GM23338 (cell line): ENCODE measurements at regions not wholly inside any gene's neighbourhood (a gene's known extent, or its start where the extent isn't known, plus 50 kb on each side); places are given as distances from the start of the nearest gene placed in this dataset.

ENCODE experiments used
- ATAC-seq: fragments of 200-7000 bp; cut with Tn5 transposase; 3 replicates; pipeline ENCODE4 v1.9.1; 2020
- DNase-seq: peaks from one replicate; pipeline ENCODE4 v3.0.0-alpha.2; 2015; ENCODE audit warnings: low spot score
- H2AFZ ChIP-seq: fragments of 200-600 bp; sonication (generic); 2 replicates; pipeline ENCODE4 v1.8.0; 2016; ENCODE audit warnings: antibody characterized with exemption, mild to moderate bottlenecking, moderate library complexity
- H3F3A ChIP-seq: fragments of 200-600 bp; sonication (generic); replicated peaks from 2 replicates; pipeline ENCODE4 v1.8.0; 2017; ENCODE audit warnings: antibody characterized with exemption, mixed run types, low read depth
- H3K27ac ChIP-seq: fragments of 200-600 bp; sonication (generic); 2 replicates; pipeline ENCODE4 v1.6.1; 2016; ENCODE audit warnings: low read depth
- H3K27me3 ChIP-seq: fragments of 200-600 bp; sonication (generic); 2 replicates; pipeline ENCODE4 v1.8.0; 2016; ENCODE audit warnings: mild to moderate bottlenecking, mixed run types, moderate library complexity; ENCODE audit not compliant: insufficient read depth
- H3K36me3 ChIP-seq: fragments of 200-600 bp; sonication (generic); 2 replicates; pipeline ENCODE4 v1.8.0; 2016; ENCODE audit warnings: mild to moderate bottlenecking; ENCODE audit not compliant: insufficient read depth
- H3K4me1 ChIP-seq: fragments of 200-600 bp; sonication (generic); 2 replicates; pipeline ENCODE4 v1.8.0; 2016; ENCODE audit warnings: mild to moderate bottlenecking, moderate library complexity; ENCODE audit not compliant: insufficient read depth
- H3K4me2 ChIP-seq: fragments of 200-600 bp; sonication (generic); 2 replicates; pipeline ENCODE4 v1.7.1; 2017; ENCODE audit warnings: mixed run types
- H3K4me3 ChIP-seq: fragments of 200-600 bp; sonication (generic); 2 replicates; pipeline ENCODE4 v1.6.1; 2016; ENCODE audit warnings: mixed run types
- H3K79me2 ChIP-seq: fragments of 200-600 bp; sonication (generic); replicated peaks from 2 replicates; pipeline ENCODE4 v1.8.0; 2017; ENCODE audit warnings: mild to moderate bottlenecking; ENCODE audit not compliant: insufficient read depth
- H3K9me2 ChIP-seq: fragments of 200-600 bp; sonication (generic); 2 replicates; pipeline ENCODE4 v1.8.0; 2017; ENCODE audit not compliant: insufficient read depth
- H4K20me1 ChIP-seq: fragments of 200-600 bp; sonication (generic); replicated peaks from 2 replicates; pipeline ENCODE4 v1.8.0; 2017; ENCODE audit warnings: mild to moderate bottlenecking; ENCODE audit not compliant: insufficient read depth
- H3K27ac Mint-ChIP-seq: 2 replicates; pipeline ENCODE4 v1.8.0; 2020; ENCODE audit warnings: inconsistent platforms, mild to moderate bottlenecking, moderate library complexity, mixed read lengths
- H3K27me3 Mint-ChIP-seq: 3 replicates; pipeline ENCODE4 v1.8.0; 2022; ENCODE audit warnings: low read depth, mild to moderate bottlenecking, moderate library complexity, mixed read lengths, inconsistent platforms; ENCODE audit not compliant: insufficient read depth, poor library complexity
- H3K36me3 Mint-ChIP-seq: 3 replicates; pipeline ENCODE4 v1.8.0; 2021; ENCODE audit warnings: low read depth, mild to moderate bottlenecking, inconsistent platforms, moderate library complexity, mixed read lengths
- H3K4me1 Mint-ChIP-seq: 3 replicates; pipeline ENCODE4 v1.8.0; 2020; ENCODE audit warnings: mild to moderate bottlenecking, inconsistent platforms, mixed read lengths
- H3K4me3 Mint-ChIP-seq: 3 replicates; pipeline ENCODE4 v1.8.0; 2021; ENCODE audit warnings: moderate library complexity, mild to moderate bottlenecking, inconsistent platforms, mixed read lengths
- H3K9me3 Mint-ChIP-seq: 3 replicates; pipeline ENCODE4 v1.8.0; 2020; ENCODE audit warnings: moderate library complexity, mild to moderate bottlenecking, inconsistent platforms, mixed read lengths
- CREB1 ChIP-seq: fragments of 250-450 bp; sonication (Bioruptor Pico); IDR thresholded peaks from 2 replicates; pipeline ENCODE4 v1.5.0; 2020; ENCODE audit warnings: low read depth, mild to moderate bottlenecking, moderate library complexity
- CTCF ChIP-seq, 2 experiments: fragments of 200-600 bp in 1 of 2; sonication (generic) in 1 of 2; conservative IDR thresholded peaks; 2 replicates each; pipeline versions ENCODE4 v1.5.1 to v1.6.1; 2016 to 2017; ENCODE audit warnings: antibody characterized with exemption in 2 of 2, low read depth in 2 of 2, mild to moderate bottlenecking in 2 of 2, moderate library complexity in 1 of 2
- ETS1 ChIP-seq: IDR thresholded peaks from 2 replicates; pipeline ENCODE4 v1.6.1; 2016; ENCODE audit warnings: antibody characterized with exemption
- EZH2 ChIP-seq: fragments of 200-600 bp; sonication (generic); IDR thresholded peaks from one replicate; pipeline ENCODE4 v1.8.0; 2017; ENCODE audit warnings: antibody characterized with exemption, mild to moderate bottlenecking, low read depth; ENCODE audit not compliant: unreplicated experiment
- JUNB ChIP-seq: IDR thresholded peaks from one replicate; pipeline ENCODE4 v1.6.1; 2016; ENCODE audit warnings: antibody characterized with exemption; ENCODE audit not compliant: unreplicated experiment
- REST ChIP-seq: IDR thresholded peaks from one replicate; pipeline ENCODE4 v1.6.1; 2018; ENCODE audit warnings: antibody characterized with exemption; ENCODE audit not compliant: unreplicated experiment
- ZNF331 ChIP-seq: fragments of 250-450 bp; sonication (Bioruptor Pico); IDR thresholded peaks from 2 replicates; pipeline ENCODE4 v1.5.0; 2020; ENCODE audit warnings: low read depth, mild to moderate bottlenecking, moderate library complexity
- ZNF462 ChIP-seq: fragments of 250-450 bp; sonication (Bioruptor Pico); IDR thresholded peaks from 2 replicates; pipeline ENCODE4 v1.5.0; 2020; ENCODE audit warnings: mild to moderate bottlenecking, moderate library complexity

GRCh38 chr15:36186376-36186775, 393.1 kb upstream of the CDIN1 start (continued):
- TF ChIP-seq ETS1: no peak
- no peak for TF ChIP-seq CREB1 (CRISPR knock-in tag)
- no peak for TF ChIP-seq REST
- no peak for TF ChIP-seq CTCF (conservative IDR thresholded peaks at IDR 0.05; ENCODE audit: low read depth in 2 of 2)

GRCh38 chr15:36191459-36191858, 388.0 kb upstream of the CDIN1 start:
- H3K27ac Mint-ChIP-seq: no peak overlapping the region
- TF ChIP-seq CTCF (conservative IDR thresholded peaks at IDR 0.05; ENCODE audit: low read depth in 2 of 2) (no peak), ETS1 (no peak), EZH2 (no peak), JUNB (no peak), CREB1 (CRISPR knock-in tag) (no peak), ZNF462 (no peak), ZNF331 (CRISPR knock-in tag) (no peak)

More at GRCh38 chr15:36191459-36191858, 388.0 kb upstream of the CDIN1 start:
- Histone ChIP-seq H4K20me1 (no peaks in the 10 kb centered on the region), H3F3A (no peaks in the 10 kb centered on the region), H3K79me2 (no peaks in the 10 kb centered on the region), H3K9me2 (no peaks in the 10 kb centered on the region), H3K4me3 (no peak overlapping the region), H3K4me1 (no peaks in the 10 kb centered on the region), H3K36me3 (no peaks in the 10 kb centered on the region), H3K27me3 (no peaks in the 10 kb centered on the region), H3K27ac (no peak overlapping the region), H3K4me2 (no peak overlapping the region), H2AFZ (no peak overlapping the region)
- no peaks in the 10 kb centered on the region; the same call in 2 of the 3 replicates for H3K36me3 Mint-ChIP-seq
- ATAC-seq: no peak
- H3K9me3 Mint-ChIP-seq: peaks cover 4% of the 10 kb centered on the region; the same call in 2 of the 3 replicates
- no peak for DNase-seq
- H3K27me3 Mint-ChIP-seq: no peaks in the 10 kb centered on the region
- H3K4me3 Mint-ChIP-seq: no peak overlapping the region
- H3K4me1 Mint-ChIP-seq: peaks cover 5% of the 10 kb centered on the region; the same call in 1 of the 3 replicates
